ENCODE measurements at regions not wholly inside any gene's neighbourhood (a gene's known extent, or its start where the extent isn't known, plus 50 kb on each side); places are given as distances from the start of the nearest gene placed in this dataset.

GRCh38 chr12:82047446-82047845 is 288.3 kb upstream of the PPFIA2 start:
- TF ChIP-seq CTCF (IDR thresholded peaks at IDR 0.05) (no peak), ZFX (IDR thresholded peaks at IDR 0.05; ENCODE audit: borderline replicate concordance) (no peak)

Measured in 22Rv1 (cell line).